ENCODE measurements at regions not wholly inside any gene's neighbourhood (a gene's known extent, or its start where the extent isn't known, plus 50 kb on each side); places are given as distances from the start of the nearest gene placed in this dataset.

DNA sequence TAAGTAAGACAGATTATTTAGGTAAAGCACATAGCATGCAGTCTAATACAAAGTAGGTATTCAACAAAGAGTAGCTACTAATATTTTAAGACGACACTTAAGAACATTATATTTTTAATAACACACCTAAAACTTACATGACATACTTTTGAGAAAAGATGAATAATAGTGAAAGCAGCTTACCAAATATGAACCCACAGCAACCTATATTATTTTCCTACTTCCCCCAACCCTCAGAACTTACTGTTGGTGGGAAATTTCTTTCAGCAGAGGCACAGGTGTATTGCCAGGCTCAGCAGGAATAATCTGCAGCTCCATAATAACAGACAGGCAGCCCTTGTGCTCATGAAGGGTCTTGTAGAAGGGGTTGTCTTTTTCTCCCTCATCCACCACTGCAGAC lies 498.9 kb downstream of the GLUD2 start:
- Histone ChIP-seq H3K27ac (no peak overlapping the region), H3K4me3 (no peak overlapping the region), H3K4me1 (no peaks in the 10 kb centered on the region), H3K9me3 (peaks cover 0 to 3% (median 0%) of the 10 kb centered on the region in 4 donors), H3K36me3 (no peaks in the 10 kb centered on the region), H3K27me3 (no peaks in the 10 kb centered on the region)
- TF ChIP-seq EP300 (IDR thresholded peaks at IDR 0.05) (no peak), POLR2A (IDR thresholded peaks at IDR 0.05) (no peak), CTCF (IDR thresholded peaks at IDR 0.05) (no peak)
- no peak for DNase-seq (ENCODE audit: low spot score in 2 of 2)
- 95 to 100% methylated on average over 1 of the region's 1 CpG for WGBS, 2 donors

GRCh38 chrX:121558886-121559285 lies 511.5 kb downstream of the GLUD2 start:
- H3K4me3 ChIP-seq = no peak overlapping the region
- H3K36me3 ChIP-seq = no peaks in the 10 kb centered on the region
- no peaks in the 10 kb centered on the region for H3K4me1 ChIP-seq
- no peaks in the 10 kb centered on the region for H3K9me3 ChIP-seq
- 42 to 69% methylated on average over 2 of the region's 2 CpGs for WGBS, 2 donors
- H3K27me3 ChIP-seq = no peaks in the 10 kb centered on the region
- TF ChIP-seq CTCF (IDR thresholded peaks at IDR 0.05) (no peak), POLR2A (IDR thresholded peaks at IDR 0.05) (no peak), EP300 (IDR thresholded peaks at IDR 0.05) (no peak)
- no peak overlapping the region for H3K27ac ChIP-seq
- no peak for DNase-seq (ENCODE audit: low spot score in 2 of 2)

DNA sequence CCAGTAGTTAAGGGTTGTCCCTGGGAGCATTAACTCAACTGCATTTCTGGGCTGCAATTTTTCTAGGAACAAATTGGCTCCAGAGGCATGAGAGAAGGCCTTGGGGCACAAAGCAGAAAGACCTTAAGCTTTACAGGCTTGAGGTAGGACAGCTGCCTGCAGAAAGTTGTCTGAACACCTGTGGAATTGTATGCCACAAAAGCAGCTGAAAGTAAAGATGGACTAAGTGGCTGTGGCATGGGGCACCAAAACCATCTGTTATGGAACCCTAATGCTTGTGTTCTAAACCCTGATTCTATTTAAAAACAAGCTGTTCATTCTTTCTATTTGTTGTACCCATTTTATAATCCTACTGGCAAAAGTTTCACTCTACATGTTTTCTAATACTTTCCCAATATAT lies 515.2 kb downstream of the GLUD2 start:
- no peak for DNase-seq (ENCODE audit: low spot score in 2 of 2)
- Histone ChIP-seq H3K27me3 (no peaks in the 10 kb centered on the region), H3K4me3 (no peak overlapping the region), H3K27ac (no peak overlapping the region), H3K4me1 (no peaks in the 10 kb centered on the region), H3K36me3 (no peaks in the 10 kb centered on the region), H3K9me3 (no peaks in the 10 kb centered on the region)
- TF ChIP-seq POLR2A (IDR thresholded peaks at IDR 0.05) (no peak), EP300 (IDR thresholded peaks at IDR 0.05) (no peak)

- TF ChIP-seq EP300 (IDR thresholded peaks at IDR 0.05) (no peak), POLR2A (IDR thresholded peaks at IDR 0.05) (no peak), CTCF (IDR thresholded peaks at IDR 0.05) (no peak)
- Histone ChIP-seq H3K36me3 (no peaks in the 10 kb centered on the region), H3K27ac (no peak overlapping the region), H3K4me1 (no peaks in the 10 kb centered on the region), H3K9me3 (no peaks in the 10 kb centered on the region), H3K4me3 (no peak overlapping the region), H3K27me3 (no peaks in the 10 kb centered on the region)
- 65 to 79% methylated on average over 4 of the region's 4 CpGs for WGBS, 2 donors
- no peak for DNase-seq (ENCODE audit: low spot score in 2 of 2)
These were observed 522.2 kb downstream of the GLUD2 start for GRCh38 chrX:121569609-121570008.

- no peak overlapping the region for H3K4me3 ChIP-seq
- TF ChIP-seq EP300 (IDR thresholded peaks at IDR 0.05) (no peak), CTCF (IDR thresholded peaks at IDR 0.05) (no peak)
- no peaks in the 10 kb centered on the region for H3K4me1 ChIP-seq
- no peak overlapping the region for H3K27ac ChIP-seq
- WGBS, 2 donors = 75 to 88% methylated on average over 3 to 4 of the region's 4 CpGs
- no peaks in the 10 kb centered on the region for H3K27me3 ChIP-seq
- H3K36me3 ChIP-seq = no peaks in the 10 kb centered on the region
- no peaks in the 10 kb centered on the region for H3K9me3 ChIP-seq
- no peak for DNase-seq (ENCODE audit: low spot score in 2 of 2)
These were observed 522.8 kb downstream of the GLUD2 start for GRCh38 chrX:121570072-121570841.
